DND-41 (cell line): ENCODE measurements at regions not wholly inside any gene's neighbourhood (a gene's known extent, or its start where the extent isn't known, plus 50 kb on each side); places are given as distances from the start of the nearest gene placed in this dataset.

Experiments used
- ATAC-seq: fragments of 200-7000 bp; cut with Tn5 transposase; 3 replicates; pipeline ENCODE4 v1.9.1; 2021; ENCODE audit warnings: low read depth; ENCODE audit not compliant: insufficient read depth
- DNase-seq: peaks from one replicate; pipeline ENCODE4 v3.0.0-alpha.2; 2020
- H2AFZ ChIP-seq: 2 replicates; pipeline ENCODE4 v1.6.0; 2012; ENCODE audit warnings: low read depth, low read length
- H3K27ac ChIP-seq: 2 replicates; pipeline ENCODE4 v1.5.1; 2012; ENCODE audit warnings: low read length, inconsistent platforms
- H3K27me3 ChIP-seq: fragments of 200-600 bp; sonication (generic); 2 replicates; pipeline ENCODE4 v1.6.0; 2012; ENCODE audit warnings: low read length, mild to moderate bottlenecking, inconsistent platforms; ENCODE audit not compliant: insufficient read depth, poor library complexity
- H3K36me3 ChIP-seq: 2 replicates; pipeline ENCODE4 v1.5.1; 2012; ENCODE audit warnings: low read length, inconsistent platforms; ENCODE audit not compliant: insufficient read depth
- H3K4me1 ChIP-seq: 2 replicates; pipeline ENCODE4 v1.5.1; 2012; ENCODE audit warnings: mild to moderate bottlenecking, low read length; ENCODE audit not compliant: insufficient read depth
- H3K4me2 ChIP-seq: 2 replicates; pipeline ENCODE4 v1.6.0; 2012; ENCODE audit warnings: mild to moderate bottlenecking, moderate library complexity, low read length, inconsistent platforms; ENCODE audit not compliant: insufficient read depth
- H3K4me3 ChIP-seq, 2 experiments: fragments of 200-600 bp in 1 of 2; shearing (Covaris generic) in 1 of 2; 2 replicates each; pipeline ENCODE4 v1.5.1; 2012 to 2016; ENCODE audit warnings: inconsistent platforms in 2 of 2, low read length in 2 of 2, mild to moderate bottlenecking in 2 of 2, low read depth in 1 of 2, moderate library complexity in 1 of 2
- H3K79me2 ChIP-seq: 2 replicates; pipeline ENCODE4 v1.6.0; 2012; ENCODE audit warnings: low read length, inconsistent platforms; ENCODE audit not compliant: insufficient read depth
- H3K9ac ChIP-seq: 2 replicates; pipeline ENCODE4 v1.6.0; 2012; ENCODE audit warnings: low read depth, mild to moderate bottlenecking, inconsistent platforms, low read length, moderate library complexity
- H3K9me3 ChIP-seq: 2 replicates; pipeline ENCODE4 v1.5.1; 2012; ENCODE audit warnings: low read length, moderate library complexity, mild to moderate bottlenecking, inconsistent platforms; ENCODE audit not compliant: insufficient read depth, severe bottlenecking
- H4K20me1 ChIP-seq: 2 replicates; pipeline ENCODE4 v1.6.0; 2012; ENCODE audit warnings: low read length; ENCODE audit not compliant: insufficient read depth
- EZH2 ChIP-seq: IDR thresholded peaks from 3 replicates; pipeline ENCODE4 v1.6.1; 2012; ENCODE audit warnings: borderline replicate concordance, low read depth, mild to moderate bottlenecking, moderate library complexity, low read length, inconsistent platforms; ENCODE audit not compliant: severe bottlenecking
- TF ChIP-seq, protein P1 (sequence below): IDR thresholded peaks from 2 replicates; pipeline ENCODE4 v1.5.1; 2012; ENCODE audit warnings: borderline replicate concordance, low read length, moderate library complexity, mild to moderate bottlenecking; ENCODE audit not compliant: poor library complexity, severe bottlenecking; ENCODE audit errors: extremely low read depth

GRCh38 chr17:13194887-13195286 is 177.1 kb upstream of the ELAC2 start:
- DNase-seq: no peak
- H4K20me1 ChIP-seq: no peaks in the 10 kb centered on the region

DNA sequence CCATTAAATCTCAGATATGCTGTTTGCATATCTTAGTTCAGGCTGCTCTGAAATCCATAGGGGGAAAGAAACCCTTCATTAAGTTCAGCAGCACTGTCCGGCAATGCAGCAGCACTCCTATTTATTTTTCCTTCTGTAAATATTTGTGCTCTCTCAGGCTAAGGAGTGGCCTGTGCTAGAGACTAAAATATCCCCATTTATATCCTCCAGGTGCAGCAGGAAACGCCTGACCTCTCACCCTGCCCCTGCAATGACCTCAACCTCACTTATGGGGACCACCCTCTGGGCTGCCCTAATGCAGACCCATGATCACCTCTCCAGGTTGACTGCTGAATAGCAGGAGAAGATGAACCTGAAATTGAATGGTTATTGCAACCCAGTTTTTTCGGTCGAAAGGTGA is 165.0 kb upstream of the ELAC2 start:
- no peaks in the 10 kb centered on the region for H3K9me3 ChIP-seq
- H3K27ac ChIP-seq: no peak overlapping the region
- DNase-seq (no peak), ATAC-seq (no peak)
- H3K4me2 ChIP-seq: no peak overlapping the region
- no peak overlapping the region for H3K9ac ChIP-seq
- H3K4me3 ChIP-seq: no peak overlapping the region
- TF ChIP-seq EZH2: no peak
- TF ChIP-seq, protein P1, sequence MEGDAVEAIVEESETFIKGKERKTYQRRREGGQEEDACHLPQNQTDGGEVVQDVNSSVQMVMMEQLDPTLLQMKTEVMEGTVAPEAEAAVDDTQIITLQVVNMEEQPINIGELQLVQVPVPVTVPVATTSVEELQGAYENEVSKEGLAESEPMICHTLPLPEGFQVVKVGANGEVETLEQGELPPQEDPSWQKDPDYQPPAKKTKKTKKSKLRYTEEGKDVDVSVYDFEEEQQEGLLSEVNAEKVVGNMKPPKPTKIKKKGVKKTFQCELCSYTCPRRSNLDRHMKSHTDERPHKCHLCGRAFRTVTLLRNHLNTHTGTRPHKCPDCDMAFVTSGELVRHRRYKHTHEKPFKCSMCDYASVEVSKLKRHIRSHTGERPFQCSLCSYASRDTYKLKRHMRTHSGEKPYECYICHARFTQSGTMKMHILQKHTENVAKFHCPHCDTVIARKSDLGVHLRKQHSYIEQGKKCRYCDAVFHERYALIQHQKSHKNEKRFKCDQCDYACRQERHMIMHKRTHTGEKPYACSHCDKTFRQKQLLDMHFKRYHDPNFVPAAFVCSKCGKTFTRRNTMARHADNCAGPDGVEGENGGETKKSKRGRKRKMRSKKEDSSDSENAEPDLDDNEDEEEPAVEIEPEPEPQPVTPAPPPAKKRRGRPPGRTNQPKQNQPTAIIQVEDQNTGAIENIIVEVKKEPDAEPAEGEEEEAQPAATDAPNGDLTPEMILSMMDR: no peak
- no peaks in the 10 kb centered on the region for H3K4me1 ChIP-seq
- H3K36me3 ChIP-seq: no peaks in the 10 kb centered on the region
- H4K20me1 ChIP-seq: no peaks in the 10 kb centered on the region
- no peaks in the 10 kb centered on the region for H3K79me2 ChIP-seq
- no peak overlapping the region for H2AFZ ChIP-seq
- no peaks in the 10 kb centered on the region for H3K27me3 ChIP-seq

More at GRCh38 chr17:13194887-13195286, 177.1 kb upstream of the ELAC2 start:
- Histone ChIP-seq H3K79me2 (no peaks in the 10 kb centered on the region), H3K9ac (no peak overlapping the region), H2AFZ (no peak overlapping the region), H3K4me1 (no peaks in the 10 kb centered on the region), H3K27me3 (no peaks in the 10 kb centered on the region), H3K27ac (no peak overlapping the region), H3K9me3 (no peaks in the 10 kb centered on the region), H3K36me3 (no peaks in the 10 kb centered on the region), H3K4me3 (no peak overlapping the region), H3K4me2 (no peak overlapping the region)
- TF ChIP-seq, protein P1: no peak
- no peak for TF ChIP-seq EZH2
- ATAC-seq: no peak

DNA sequence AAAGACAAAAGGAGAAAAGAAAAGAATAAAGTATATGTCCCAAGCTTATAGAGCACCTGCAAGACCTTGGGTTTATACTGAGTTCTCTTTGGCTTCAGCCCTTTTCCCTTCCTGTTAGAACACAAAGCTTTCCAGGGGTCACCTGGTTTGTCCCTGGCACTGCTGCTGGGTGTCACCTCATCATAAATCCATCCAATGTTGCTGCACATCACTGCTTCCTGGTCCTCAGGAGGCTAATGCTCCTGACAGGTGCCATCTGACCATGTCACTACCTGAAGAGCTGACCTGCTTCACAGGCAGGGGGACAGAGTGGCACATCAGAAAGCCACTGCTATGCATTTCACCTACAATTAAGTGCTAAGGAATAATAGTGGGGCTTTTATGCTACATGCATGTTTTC is 164.6 kb upstream of the ELAC2 start:
- no peak overlapping the region for H2AFZ ChIP-seq
- no peak for ATAC-seq
- no peaks in the 10 kb centered on the region for H3K27me3 ChIP-seq
- H3K36me3 ChIP-seq: no peaks in the 10 kb centered on the region
- no peaks in the 10 kb centered on the region for H3K79me2 ChIP-seq
- H3K4me1 ChIP-seq: no peaks in the 10 kb centered on the region
- no peaks in the 10 kb centered on the region for H3K9me3 ChIP-seq
- H3K4me3 ChIP-seq: no peak overlapping the region
- H3K9ac ChIP-seq: no peak overlapping the region
- no peak overlapping the region for H3K4me2 ChIP-seq
- no peak overlapping the region for H3K27ac ChIP-seq
- TF ChIP-seq EZH2: no peak
- TF ChIP-seq, protein P1: no peak
- no peak for DNase-seq
- no peaks in the 10 kb centered on the region for H4K20me1 ChIP-seq

DNA sequence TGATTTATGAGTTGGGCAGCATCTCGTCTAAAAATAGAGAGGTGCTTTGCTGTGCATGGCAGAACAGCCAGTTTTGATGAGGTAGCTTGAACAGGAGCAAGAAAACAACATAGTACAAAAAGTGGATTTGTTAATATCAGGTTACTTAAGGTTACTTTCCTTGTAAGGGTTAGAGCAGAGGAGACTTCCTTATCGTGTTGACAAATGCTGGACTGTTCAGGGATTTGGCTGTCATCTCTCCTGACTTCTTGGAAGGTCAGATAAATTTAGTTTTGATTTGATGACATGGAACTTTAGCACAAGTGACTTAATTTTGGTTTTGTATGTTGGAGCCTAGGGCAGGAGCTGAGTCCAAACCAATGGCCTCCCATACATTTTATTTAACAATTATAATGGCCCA is 163.9 kb upstream of the ELAC2 start:
- Histone ChIP-seq H3K79me2 (no peaks in the 10 kb centered on the region), H3K27ac (no peak overlapping the region), H3K4me3 (no peak overlapping the region)

More for the DNA sequence above, 163.9 kb upstream of the ELAC2 start:
- Histone ChIP-seq H3K4me2 (no peak overlapping the region), H3K27me3 (no peaks in the 10 kb centered on the region), H3K9me3 (no peaks in the 10 kb centered on the region), H2AFZ (no peak overlapping the region), H4K20me1 (no peaks in the 10 kb centered on the region), H3K9ac (no peak overlapping the region), H3K4me1 (no peaks in the 10 kb centered on the region), H3K36me3 (no peaks in the 10 kb centered on the region)
- TF ChIP-seq EZH2: no peak
- TF ChIP-seq, protein P1: no peak
- no peak for DNase-seq
- no peak for ATAC-seq
